ENCODE measurements at regions not wholly inside any gene's neighbourhood (a gene's known extent, or its start where the extent isn't known, plus 50 kb on each side); places are given as distances from the start of the nearest gene placed in this dataset.

DNA sequence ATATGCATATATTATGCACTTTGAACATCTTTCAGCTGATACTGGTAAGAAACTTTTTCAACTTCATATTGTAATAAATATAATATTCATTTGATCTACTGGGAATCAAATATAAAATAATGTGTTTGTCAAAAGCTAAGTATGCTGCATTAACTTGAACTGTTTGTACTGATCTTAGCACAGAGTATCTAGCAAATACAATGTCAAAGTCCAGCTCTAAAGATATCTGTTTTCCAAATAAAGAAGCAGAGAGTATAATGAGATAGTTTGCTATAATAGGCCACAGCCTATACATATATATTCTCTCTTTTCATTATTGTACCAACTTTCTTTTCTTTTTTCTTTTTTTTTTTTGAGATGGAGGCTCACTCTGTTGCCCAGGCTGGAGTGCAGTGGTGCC, 417.0 kb downstream of the TMEM161B start:
- TF ChIP-seq, protein P1, sequence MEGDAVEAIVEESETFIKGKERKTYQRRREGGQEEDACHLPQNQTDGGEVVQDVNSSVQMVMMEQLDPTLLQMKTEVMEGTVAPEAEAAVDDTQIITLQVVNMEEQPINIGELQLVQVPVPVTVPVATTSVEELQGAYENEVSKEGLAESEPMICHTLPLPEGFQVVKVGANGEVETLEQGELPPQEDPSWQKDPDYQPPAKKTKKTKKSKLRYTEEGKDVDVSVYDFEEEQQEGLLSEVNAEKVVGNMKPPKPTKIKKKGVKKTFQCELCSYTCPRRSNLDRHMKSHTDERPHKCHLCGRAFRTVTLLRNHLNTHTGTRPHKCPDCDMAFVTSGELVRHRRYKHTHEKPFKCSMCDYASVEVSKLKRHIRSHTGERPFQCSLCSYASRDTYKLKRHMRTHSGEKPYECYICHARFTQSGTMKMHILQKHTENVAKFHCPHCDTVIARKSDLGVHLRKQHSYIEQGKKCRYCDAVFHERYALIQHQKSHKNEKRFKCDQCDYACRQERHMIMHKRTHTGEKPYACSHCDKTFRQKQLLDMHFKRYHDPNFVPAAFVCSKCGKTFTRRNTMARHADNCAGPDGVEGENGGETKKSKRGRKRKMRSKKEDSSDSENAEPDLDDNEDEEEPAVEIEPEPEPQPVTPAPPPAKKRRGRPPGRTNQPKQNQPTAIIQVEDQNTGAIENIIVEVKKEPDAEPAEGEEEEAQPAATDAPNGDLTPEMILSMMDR (conservative IDR thresholded peaks at IDR 0.05; ENCODE audit: low read depth, low read length): no peak
- TF ChIP-seq EZH2 (IDR thresholded peaks at IDR 0.05; ENCODE audit: borderline replicate concordance, low read depth, low read length, poor library complexity, severe bottlenecking): no peak

Data from A673 (cell line).